NCI-H748 (cell line): ENCODE measurements at regions not wholly inside any gene's neighbourhood (a gene's known extent, or its start where the extent isn't known, plus 50 kb on each side); places are given as distances from the start of the nearest gene placed in this dataset.
A peak's percentile ranks its signal among the peaks of the same experiment; 100 is the strongest.

ENCODE experiments used
- DNase-seq: peaks from one replicate; lab custom pipeline; 2025; ENCODE audit not compliant: unreplicated experiment; lab: John Stamatoyannopoulos, UW

- no peak for DNase-seq
These were observed 435.8 kb downstream of the SPRY1 start for GRCh38 chr4:123832173-123833026.

GRCh38 chr4:123833171-123833643 is 436.6 kb downstream of the SPRY1 start:
- DNase-seq: no peak

- DNase-seq: no peak
These were observed 439.4 kb downstream of the SPRY1 start for GRCh38 chr4:123835831-123836590.

- no peak for DNase-seq
These were observed 440.4 kb downstream of the SPRY1 start for GRCh38 chr4:123836851-123837595.

- DNase-seq: peak; percentile 25
These were observed 441.9 kb downstream of the SPRY1 start for GRCh38 chr4:123838474-123838873.

- no peak for DNase-seq
These were observed 443.6 kb downstream of the SPRY1 start for GRCh38 chr4:123840197-123840596.

GRCh38 chr4:123841447-123842121 is 445.0 kb downstream of the SPRY1 start:
- no peak for DNase-seq

GRCh38 chr4:123843137-123843536 is 446.5 kb downstream of the SPRY1 start:
- DNase-seq: no peak

GRCh38 chr4:123844374-123844773 is 447.8 kb downstream of the SPRY1 start:
- DNase-seq: no peak

- DNase-seq: no peak
These were observed 449.5 kb downstream of the SPRY1 start for GRCh38 chr4:123846092-123846491.

GRCh38 chr4:123846561-123846960 is 450.0 kb downstream of the SPRY1 start:
- no peak for DNase-seq

- no peak for DNase-seq
These were observed 452.0 kb downstream of the SPRY1 start for GRCh38 chr4:123848606-123849005.

- DNase-seq: peak; percentile 42
These were observed 452.9 kb downstream of the SPRY1 start for GRCh38 chr4:123849495-123849894.

- no peak for DNase-seq
These were observed 454.9 kb downstream of the SPRY1 start for GRCh38 chr4:123851521-123851920.

- no peak for DNase-seq
These were observed 457.1 kb downstream of the SPRY1 start for GRCh38 chr4:123853651-123854050.

- DNase-seq: peak; percentile 84
These were observed 460.3 kb downstream of the SPRY1 start for GRCh38 chr4:123856689-123857545.

GRCh38 chr4:123858465-123858864 is 461.9 kb downstream of the SPRY1 start:
- DNase-seq: no peak

- DNase-seq: no peak
These were observed 466.2 kb downstream of the SPRY1 start for GRCh38 chr4:123862812-123863211.

GRCh38 chr4:123866796-123867195 is 470.2 kb downstream of the SPRY1 start:
- no peak for DNase-seq
